ENCODE measurements at regions not wholly inside any gene's neighbourhood (a gene's known extent, or its start where the extent isn't known, plus 50 kb on each side); places are given as distances from the start of the nearest gene placed in this dataset.

DNA sequence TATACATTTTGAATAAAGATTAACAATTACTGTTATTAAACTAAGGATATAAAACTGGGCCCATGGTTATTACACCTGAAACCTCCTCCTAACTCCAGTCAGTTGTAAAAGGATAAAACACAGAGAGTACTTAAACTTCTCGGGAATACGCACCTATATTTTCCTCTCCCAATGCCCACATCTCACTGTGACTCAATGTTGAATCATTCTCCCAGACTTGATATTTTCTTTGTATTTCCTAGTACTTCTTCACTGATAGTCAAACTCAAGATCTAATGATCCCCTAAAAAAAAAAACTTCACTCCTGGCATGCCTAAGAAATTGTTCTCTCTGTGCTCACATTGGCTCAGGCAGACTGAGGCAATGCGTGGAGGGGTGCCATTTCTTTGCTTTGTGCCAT is 212.5 kb upstream of the DKK2 start:
- Histone ChIP-seq H3K27ac (no peak overlapping the region), H3K27me3 (no peaks in the 10 kb centered on the region), H3K4me3 (no peak overlapping the region), H3K9me3 (ENCODE audit: low read depth) (no peaks in the 10 kb centered on the region), H3K36me3 (no peaks in the 10 kb centered on the region), H3K4me1 (ENCODE audit: low read depth) (no peaks in the 10 kb centered on the region)
- TF ChIP-seq, protein P1, sequence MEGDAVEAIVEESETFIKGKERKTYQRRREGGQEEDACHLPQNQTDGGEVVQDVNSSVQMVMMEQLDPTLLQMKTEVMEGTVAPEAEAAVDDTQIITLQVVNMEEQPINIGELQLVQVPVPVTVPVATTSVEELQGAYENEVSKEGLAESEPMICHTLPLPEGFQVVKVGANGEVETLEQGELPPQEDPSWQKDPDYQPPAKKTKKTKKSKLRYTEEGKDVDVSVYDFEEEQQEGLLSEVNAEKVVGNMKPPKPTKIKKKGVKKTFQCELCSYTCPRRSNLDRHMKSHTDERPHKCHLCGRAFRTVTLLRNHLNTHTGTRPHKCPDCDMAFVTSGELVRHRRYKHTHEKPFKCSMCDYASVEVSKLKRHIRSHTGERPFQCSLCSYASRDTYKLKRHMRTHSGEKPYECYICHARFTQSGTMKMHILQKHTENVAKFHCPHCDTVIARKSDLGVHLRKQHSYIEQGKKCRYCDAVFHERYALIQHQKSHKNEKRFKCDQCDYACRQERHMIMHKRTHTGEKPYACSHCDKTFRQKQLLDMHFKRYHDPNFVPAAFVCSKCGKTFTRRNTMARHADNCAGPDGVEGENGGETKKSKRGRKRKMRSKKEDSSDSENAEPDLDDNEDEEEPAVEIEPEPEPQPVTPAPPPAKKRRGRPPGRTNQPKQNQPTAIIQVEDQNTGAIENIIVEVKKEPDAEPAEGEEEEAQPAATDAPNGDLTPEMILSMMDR (IDR thresholded peaks at IDR 0.05; ENCODE audit: low read depth, low read length) = no peak
- DNase-seq (ENCODE audit: low read depth in 1 of 2, low spot score in 1 of 2) = no peak

DNA sequence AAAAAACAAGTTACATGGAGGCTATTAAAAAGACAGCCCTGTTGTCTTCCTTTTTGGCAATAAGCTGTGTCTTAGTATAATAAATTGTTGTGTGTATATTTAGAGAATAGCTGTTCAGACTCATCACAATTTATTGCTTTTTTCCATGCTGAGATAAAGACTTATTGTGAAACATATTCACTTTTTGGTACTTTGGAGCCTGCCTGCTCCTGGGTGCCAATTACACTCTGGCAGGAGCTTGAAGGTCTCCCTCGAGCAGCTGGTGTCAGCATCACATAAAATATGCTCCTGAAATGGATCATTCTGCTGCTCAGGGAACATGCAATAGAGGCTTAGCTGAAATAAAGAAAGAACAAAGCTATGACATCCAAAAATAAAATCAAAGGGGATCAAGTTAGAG is 211.6 kb upstream of the DKK2 start:
- Histone ChIP-seq H3K27ac (no peak overlapping the region), H3K9me3 (ENCODE audit: low read depth) (no peaks in the 10 kb centered on the region), H3K4me1 (ENCODE audit: low read depth) (no peaks in the 10 kb centered on the region), H3K36me3 (no peaks in the 10 kb centered on the region), H3K4me3 (no peak overlapping the region), H3K27me3 (no peaks in the 10 kb centered on the region)
- TF ChIP-seq, protein P1 (IDR thresholded peaks at IDR 0.05; ENCODE audit: low read depth, low read length) = no peak
- DNase-seq (ENCODE audit: low read depth in 1 of 2, low spot score in 1 of 2) = no peak

DNA sequence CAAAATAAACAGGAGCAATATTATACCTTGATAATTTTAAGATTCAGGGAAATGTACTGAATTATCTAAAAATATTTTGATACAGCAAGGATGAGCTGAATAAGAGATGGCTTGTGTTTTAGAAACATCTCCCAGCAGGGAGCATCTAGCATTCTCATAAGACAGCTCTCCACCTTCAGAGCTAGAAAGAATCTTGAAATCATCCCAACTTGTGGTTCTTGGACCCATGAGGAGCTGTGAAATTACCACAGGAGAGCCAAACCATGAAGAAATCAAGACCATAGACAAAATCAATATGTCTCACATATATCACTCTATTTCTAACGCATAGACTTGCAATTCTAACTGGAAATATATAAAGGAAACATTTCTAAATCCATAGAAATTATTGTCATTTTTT is 210.6 kb upstream of the DKK2 start:
- Histone ChIP-seq H3K27me3 (no peaks in the 10 kb centered on the region), H3K27ac (no peak overlapping the region), H3K4me1 (ENCODE audit: low read depth) (no peaks in the 10 kb centered on the region), H3K36me3 (no peaks in the 10 kb centered on the region), H3K4me3 (no peak overlapping the region), H3K9me3 (ENCODE audit: low read depth) (no peaks in the 10 kb centered on the region)
- TF ChIP-seq, protein P1 (IDR thresholded peaks at IDR 0.05; ENCODE audit: low read depth, low read length) = no peak
- no peak for DNase-seq (ENCODE audit: low read depth in 1 of 2, low spot score in 1 of 2)

DNA sequence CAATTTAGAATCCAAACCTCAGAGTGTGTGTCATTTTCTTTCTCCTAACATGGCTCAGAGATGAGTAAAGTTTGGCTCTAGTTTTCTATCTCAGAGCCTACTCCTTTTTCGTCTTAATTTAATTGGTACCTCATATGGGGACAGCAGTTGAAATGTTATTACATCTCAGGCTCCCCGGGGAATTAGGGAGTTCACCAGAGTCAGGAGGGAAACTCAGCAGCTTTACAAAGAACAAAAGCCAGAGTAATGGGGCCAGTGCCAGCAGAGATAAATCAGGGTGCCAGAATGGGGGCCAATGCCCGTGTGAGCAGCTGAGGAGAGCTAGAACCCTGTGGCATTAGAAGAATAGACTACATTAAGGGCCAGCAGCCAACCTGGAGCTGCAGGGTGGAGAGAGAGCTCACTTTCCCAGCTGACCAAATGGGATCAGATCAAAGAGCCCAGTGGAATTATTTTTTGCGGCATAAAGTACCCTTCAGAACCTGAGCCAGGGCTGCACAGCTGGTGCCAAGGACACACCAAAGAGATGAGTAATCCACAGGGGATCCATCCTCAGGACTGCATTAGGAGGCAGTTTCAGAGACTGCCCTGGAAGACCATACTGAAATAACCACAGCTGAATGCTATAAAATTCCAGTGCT is 207.1 kb upstream of the DKK2 start:
- Histone ChIP-seq H3K36me3 (no peaks in the 10 kb centered on the region), H3K4me3 (no peak overlapping the region), H3K4me1 (ENCODE audit: low read depth) (no peaks in the 10 kb centered on the region), H3K27ac (no peak overlapping the region), H3K27me3 (no peaks in the 10 kb centered on the region), H3K9me3 (ENCODE audit: low read depth) (no peaks in the 10 kb centered on the region)
- no peak for DNase-seq (ENCODE audit: low read depth in 1 of 2, low spot score in 1 of 2)
- TF ChIP-seq, protein P1 (IDR thresholded peaks at IDR 0.05; ENCODE audit: low read depth, low read length) = no peak

DNA sequence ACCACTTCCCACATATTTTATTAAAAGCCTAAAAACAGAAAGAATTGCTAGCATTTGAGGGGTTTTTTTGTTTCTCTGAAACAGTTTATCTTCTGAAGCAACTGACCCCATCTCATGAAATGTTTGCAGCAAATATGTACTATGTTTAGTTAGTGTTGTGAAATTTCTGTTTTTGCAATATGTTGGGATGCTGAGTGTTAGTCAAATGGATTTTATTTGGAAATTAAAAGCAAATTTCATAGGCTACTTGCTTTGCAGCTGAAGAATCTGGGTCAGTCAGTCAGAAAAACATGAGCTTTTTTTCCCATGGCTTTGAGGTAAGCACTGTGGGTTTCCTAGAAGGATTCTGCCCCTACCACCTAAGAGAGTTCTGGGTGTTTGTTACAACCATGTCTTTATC is 184.9 kb upstream of the DKK2 start:
- H3K4me3 ChIP-seq = no peak overlapping the region
- H3K27me3 ChIP-seq = no peaks in the 10 kb centered on the region
- no peaks in the 10 kb centered on the region for H3K9me3 ChIP-seq (ENCODE audit: low read depth)
- H3K27ac ChIP-seq = no peak overlapping the region
- TF ChIP-seq, protein P1 (IDR thresholded peaks at IDR 0.05; ENCODE audit: low read depth, low read length) = no peak
- H3K36me3 ChIP-seq = no peaks in the 10 kb centered on the region
- no peaks in the 10 kb centered on the region for H3K4me1 ChIP-seq (ENCODE audit: low read depth)
- peak in 1 of 2 donors; percentile 6 for DNase-seq (ENCODE audit: low read depth in 1 of 2, low spot score in 1 of 2)
